A549 (cell line): ENCODE measurements at regions not wholly inside any gene's neighbourhood (a gene's known extent, or its start where the extent isn't known, plus 50 kb on each side); places are given as distances from the start of the nearest gene placed in this dataset.
"Not testable (repeated sequence)": the region's sequence is repeated elsewhere in the genome, so short reads cannot be mapped to it uniquely, and the experiment has no call there.

Experiments
- ATAC-seq, 2 experiments: fragments of 200-7000 bp in 1 of 2; fragments of >200 bp in 1 of 2; cut with Nextera tagmentation in 1 of 2; cut with Tn5 transposase in 1 of 2; 3 replicates each; pipeline versions ENCODE4 v1.8.0 to v1.9.1; 2018 to 2020; ENCODE audit warnings: mild to moderate bottlenecking in 1 of 2, moderate library complexity in 1 of 2
- CTCF ChIA-PET: fragments of 300-600 bp; sonication (Branson Sonifier 250); formaldehyde crosslinking; extraction: SDS; loops from one replicate; lab custom pipeline; 2021; ENCODE audit warnings: antibody characterized with exemption, inconsistent platforms; lab: Yijun Ruan, JAX
- POLR2A ChIA-PET: fragments of 350-600 bp; formaldehyde crosslinking; extraction: SDS; loops from one replicate; lab custom pipeline; 2021; ENCODE audit warnings: antibody characterized with exemption, inconsistent platforms; lab: Yijun Ruan, JAX
- DNase-seq, 2 experiments: peaks; one replicate each; pipeline versions ENCODE4 v3.0.0 to v3.0.0-alpha.2; 2011 to 2016; ENCODE audit warnings: low read depth in 1 of 2, low spot score in 1 of 2
- FAIRE-seq: peaks from 2 replicates; lab custom pipeline; 2011; peaks lifted over from hg19 to GRCh38; lab: Jason Lieb, UNC
- H3K27ac ChIP-seq, 2 experiments: fragments of >200 bp; sonication (Bioruptor Twin); formaldehyde crosslinking; 3 replicates each; pipeline ENCODE4 v1.5.1; 2016 to 2017
- H3K4me1 ChIP-seq: fragments of >200 bp; sonication (Bioruptor Twin); formaldehyde crosslinking; 3 replicates; pipeline ENCODE4 v1.6.1; 2016
- H3K4me2 ChIP-seq: fragments of >200 bp; sonication (Bioruptor Twin); formaldehyde crosslinking; 3 replicates; pipeline ENCODE4 v1.6.1; 2016
- H3K4me3 ChIP-seq: fragments of >200 bp; sonication (Bioruptor Twin); formaldehyde crosslinking; 3 replicates; pipeline ENCODE4 v1.5.1; 2016
- H3K9me3 ChIP-seq: fragments of >200 bp; sonication (Bioruptor Twin); formaldehyde crosslinking; 3 replicates; pipeline ENCODE4 v1.6.1; 2016
- BCL3 ChIP-seq: fragments of >200 bp; sonication (Bioruptor Twin); formaldehyde crosslinking; IDR thresholded peaks from 3 replicates; pipeline ENCODE4 v1.6.1; 2016
- BHLHE40 ChIP-seq: IDR thresholded peaks from 2 replicates; pipeline ENCODE4 v1.6.1; 2012; ENCODE audit warnings: low read depth, low read length, inconsistent platforms
- EHMT2 ChIP-seq: fragments of 200-600 bp; sonication (generic); IDR thresholded peaks from 2 replicates; pipeline ENCODE4 v1.6.1; 2016; ENCODE audit warnings: antibody characterized with exemption, low read depth, mild to moderate bottlenecking, moderate library complexity
- HOXA7 ChIP-seq: fragments of 250-450 bp; sonication (Bioruptor Pico); IDR thresholded peaks from 2 replicates; pipeline ENCODE4 v1.5.0; 2020; ENCODE audit warnings: mild to moderate bottlenecking, moderate library complexity
- HOXB5 ChIP-seq: fragments of 250-450 bp; sonication (Bioruptor Pico); IDR thresholded peaks from 2 replicates; pipeline ENCODE4 v1.5.0; 2020; ENCODE audit warnings: mild to moderate bottlenecking, moderate library complexity
- JUNB ChIP-seq: fragments of >200 bp; sonication (Bioruptor Twin); formaldehyde crosslinking; IDR thresholded peaks from 2 replicates; pipeline ENCODE4 v1.6.1; 2016
- MAX ChIP-seq: IDR thresholded peaks from 2 replicates; pipeline ENCODE4 v1.6.1; 2012
- MAZ ChIP-seq: fragments of 150-350 bp; IDR thresholded peaks from 2 replicates; pipeline ENCODE4 v1.6.1; 2014; ENCODE audit warnings: antibody characterized with exemption, low read depth, low read length, borderline replicate concordance
- MYC ChIP-seq: IDR thresholded peaks from 2 replicates; pipeline ENCODE4 v1.6.1; 2012; ENCODE audit warnings: mild to moderate bottlenecking, inconsistent platforms, low read length, improper control_type of control experiment, borderline replicate concordance
- NPAS2 ChIP-seq: fragments of 250-450 bp; sonication (Bioruptor Pico); IDR thresholded peaks from 2 replicates; pipeline ENCODE4 v1.8.0; 2022; ENCODE audit warnings: mild to moderate bottlenecking, moderate library complexity, borderline replicate concordance
- NR3C1 ChIP-seq: fragments of >200 bp; sonication (Bioruptor Twin); formaldehyde crosslinking; IDR thresholded peaks from 3 replicates; pipeline ENCODE4 v1.6.1; 2017
- RAD21 ChIP-seq, 2 experiments: fragments of >200 bp in 1 of 2; sonication (Bioruptor Twin) in 1 of 2; formaldehyde crosslinking in 1 of 2; IDR thresholded peaks in 1 of 2; conservative IDR thresholded peaks in 1 of 2; 2 replicates in 1 of 2; 3 replicates in 1 of 2; pipeline ENCODE4 v1.6.1; 2012 to 2018; ENCODE audit warnings: inconsistent platforms in 1 of 2
- RCOR1 ChIP-seq: fragments of 150-350 bp; IDR thresholded peaks from 2 replicates; pipeline ENCODE4 v1.6.1; 2014; ENCODE audit warnings: antibody characterized with exemption, low read length, low read depth
- REST ChIP-seq: fragments of 200-600 bp; sonication (generic); IDR thresholded peaks from 2 replicates; pipeline ENCODE4 v1.6.1; 2016; ENCODE audit warnings: antibody characterized with exemption, mild to moderate bottlenecking, moderate library complexity
- TFCP2L1 ChIP-seq: fragments of 250-450 bp; sonication (Bioruptor Pico); IDR thresholded peaks from 2 replicates; pipeline ENCODE4 v1.5.0; 2021; ENCODE audit warnings: mild to moderate bottlenecking
- ZC3H11A ChIP-seq: fragments of 450-650 bp; IDR thresholded peaks from 2 replicates; pipeline ENCODE4 v1.6.1; 2014; ENCODE audit warnings: antibody characterized with exemption, mild to moderate bottlenecking
- ZSCAN20 ChIP-seq: fragments of 250-450 bp; sonication (Bioruptor Pico); IDR thresholded peaks from 2 replicates; pipeline ENCODE4 v1.8.0; 2022; ENCODE audit warnings: mild to moderate bottlenecking, moderate library complexity
- WGBS: methylation state at CpG from one replicate; pipeline ENCODE4 v1.1.6; 2017; ENCODE audit errors: missing lambda C conversion rate; 5-methylcytosine and 5-hydroxymethylcytosine counted together

- FAIRE-seq (no peak), DNase-seq (no peak), ATAC-seq (no peak)
- Histone ChIP-seq H3K4me3 (no peak overlapping the region), H3K4me2 (no peak overlapping the region), H3K27ac (no peak overlapping the region), H3K4me1 (no peaks in the 10 kb centered on the region), H3K9me3 (no peaks in the 10 kb centered on the region)
- 18% methylated on average over 2 of the region's 2 CpGs for WGBS
- ChIA-PET CTCF (no interaction called here), POLR2A (no interaction called here)
- TF ChIP-seq BHLHE40 (no peak), HOXA7 (CRISPR knock-in tag) (no peak), JUNB (no peak), HOXB5 (no peak), ZSCAN20 (no peak), NR3C1 (no peak), ZC3H11A (no peak), MAX (no peak), TFCP2L1 (CRISPR knock-in tag) (no peak), RCOR1 (no peak), REST (no peak), MYC (no peak), RAD21 (conservative IDR thresholded peaks at IDR 0.05 in 1 of 2, IDR thresholded peaks at IDR 0.05 in 1 of 2) (no peak), MAZ (no peak), BCL3 (no peak)
Measured at GRCh38 chr3:144746631-144747030, 775.0 kb downstream of the DIPK2A start.

GRCh38 chr3:144749536-144750253 lies 778.1 kb downstream of the DIPK2A start:
- POLR2A ChIA-PET, H3K4me3 ChIP-seq, H3K27ac ChIP-seq, H3K4me2 ChIP-seq, H3K9me3 ChIP-seq, H3K4me1 ChIP-seq, CTCF ChIA-PET, DNase-seq, ATAC-seq, FAIRE-seq: not testable (repeated sequence)
- 64% methylated on average over 16 of the region's 38 CpGs for WGBS

- Histone ChIP-seq H3K27ac (no peak overlapping the region), H3K4me2 (no peak overlapping the region), H3K4me1 (no peaks in the 10 kb centered on the region), H3K4me3 (no peak overlapping the region), H3K9me3 (no peaks in the 10 kb centered on the region)
- DNase-seq: no peak
- WGBS: 7% methylated on average over 3 of the region's 3 CpGs
- FAIRE-seq: no peak
- ATAC-seq: no peak
- no peak for TF ChIP-seq EHMT2
- TF ChIP-seq NPAS2 (CRISPR knock-in tag): no peak
- TF ChIP-seq HOXA7 (CRISPR knock-in tag): no peak
- no peak for TF ChIP-seq MYC
- no peak for TF ChIP-seq JUNB
- ChIA-PET POLR2A (no interaction called here), CTCF (no interaction called here)
Measured at GRCh38 chr3:144754076-144754783, 782.6 kb downstream of the DIPK2A start.
